LNCAP (cell line): ENCODE measurements at regions not wholly inside any gene's neighbourhood (a gene's known extent, or its start where the extent isn't known, plus 50 kb on each side); places are given as distances from the start of the nearest gene placed in this dataset.

Experiments used
- CTCF ChIP-seq: fragments of 450-650 bp; IDR thresholded peaks from 2 replicates; pipeline ENCODE4 v1.5.1; 2017; ENCODE audit warnings: mild to moderate bottlenecking

- TF ChIP-seq CTCF, result no peak
Observed at GRCh38 chr1:102365071-102365470, 368.3 kb upstream of the OLFM3 start.

GRCh38 chr1:102336602-102337001 is 339.9 kb upstream of the OLFM3 start:
- no peak for TF ChIP-seq CTCF

GRCh38 chr1:102318104-102318806 is 321.5 kb upstream of the OLFM3 start:
- no peak for TF ChIP-seq CTCF

GRCh38 chr1:102315096-102315495 is 318.4 kb upstream of the OLFM3 start:
- TF ChIP-seq CTCF, result no peak

GRCh38 chr1:102296116-102296515 is 299.4 kb upstream of the OLFM3 start:
- no peak for TF ChIP-seq CTCF

GRCh38 chr1:102282955-102283354 is 286.2 kb upstream of the OLFM3 start:
- no peak for TF ChIP-seq CTCF

- no peak for TF ChIP-seq CTCF
Observed at GRCh38 chr1:102262994-102263393, 266.3 kb upstream of the OLFM3 start.
